ENCODE measurements at regions not wholly inside any gene's neighbourhood (a gene's known extent, or its start where the extent isn't known, plus 50 kb on each side); places are given as distances from the start of the nearest gene placed in this dataset.
A peak's percentile ranks its signal among the peaks of the same experiment; 100 is the strongest.
"Not testable (repeated sequence)": the region's sequence is repeated elsewhere in the genome, so short reads cannot be mapped to it uniquely, and the experiment has no call there.

GRCh38 chr2:15681089-15681885 is 89.6 kb downstream of the DDX1 start:
- DNase-seq = no peak

GRCh38 chr2:15682354-15682753 is 90.7 kb downstream of the DDX1 start:
- no peak for DNase-seq

GRCh38 chr2:15684161-15685039 is 92.7 kb downstream of the DDX1 start:
- DNase-seq = no peak

DNA sequence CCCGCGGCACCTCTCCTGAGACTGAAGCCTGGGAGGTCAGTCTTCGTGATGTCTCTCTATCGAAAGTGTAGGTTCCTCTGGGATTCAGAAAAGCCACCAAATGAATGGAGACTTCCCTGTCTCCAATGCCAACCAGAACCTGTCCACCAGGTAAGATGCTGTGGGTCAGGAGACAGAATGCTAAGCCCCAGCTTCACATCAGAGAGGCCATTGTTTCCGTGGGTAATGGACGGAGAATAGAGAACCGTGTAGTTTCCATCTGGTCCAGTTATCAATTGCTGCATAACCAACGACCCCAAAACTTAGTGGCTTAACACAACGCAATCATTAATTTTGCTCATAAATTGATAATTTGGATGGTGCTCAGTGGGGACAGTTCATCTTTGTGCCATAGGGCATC is 93.5 kb downstream of the DDX1 start:
- no peak for DNase-seq

- no peak for DNase-seq
Observed at GRCh38 chr2:15686643-15687042, 95.0 kb downstream of the DDX1 start.

- no peak for DNase-seq
Observed at GRCh38 chr2:15687243-15687642, 95.6 kb downstream of the DDX1 start.

GRCh38 chr2:15687720-15688119 is 96.1 kb downstream of the DDX1 start:
- no peak for DNase-seq

GRCh38 chr2:15688924-15689568 is 97.4 kb downstream of the DDX1 start:
- no peak for DNase-seq

DNA sequence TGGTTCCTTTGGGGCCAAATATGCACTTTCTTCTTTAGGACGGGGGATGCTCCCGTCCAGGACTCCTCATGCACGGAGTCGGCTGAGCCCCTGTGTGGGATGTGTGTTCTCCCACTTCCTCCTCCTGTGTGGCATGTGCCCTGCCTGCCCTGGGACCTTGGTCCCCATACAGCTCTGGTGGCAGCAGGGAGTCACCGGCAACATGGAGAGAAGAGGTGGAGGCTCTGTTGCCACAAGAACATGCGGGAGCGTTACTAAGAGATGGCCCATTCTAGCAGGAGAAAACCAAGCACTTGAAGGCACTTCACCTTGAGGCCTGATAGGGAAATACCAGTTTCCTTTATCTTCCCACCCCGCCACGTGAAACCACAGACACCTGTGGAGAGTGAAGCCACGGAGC is 98.0 kb downstream of the DDX1 start:
- peak in 1 of 2 experiments; percentile 12 for DNase-seq

- no peak for DNase-seq
Observed at GRCh38 chr2:15691586-15692310, 100.1 kb downstream of the DDX1 start.

DNA sequence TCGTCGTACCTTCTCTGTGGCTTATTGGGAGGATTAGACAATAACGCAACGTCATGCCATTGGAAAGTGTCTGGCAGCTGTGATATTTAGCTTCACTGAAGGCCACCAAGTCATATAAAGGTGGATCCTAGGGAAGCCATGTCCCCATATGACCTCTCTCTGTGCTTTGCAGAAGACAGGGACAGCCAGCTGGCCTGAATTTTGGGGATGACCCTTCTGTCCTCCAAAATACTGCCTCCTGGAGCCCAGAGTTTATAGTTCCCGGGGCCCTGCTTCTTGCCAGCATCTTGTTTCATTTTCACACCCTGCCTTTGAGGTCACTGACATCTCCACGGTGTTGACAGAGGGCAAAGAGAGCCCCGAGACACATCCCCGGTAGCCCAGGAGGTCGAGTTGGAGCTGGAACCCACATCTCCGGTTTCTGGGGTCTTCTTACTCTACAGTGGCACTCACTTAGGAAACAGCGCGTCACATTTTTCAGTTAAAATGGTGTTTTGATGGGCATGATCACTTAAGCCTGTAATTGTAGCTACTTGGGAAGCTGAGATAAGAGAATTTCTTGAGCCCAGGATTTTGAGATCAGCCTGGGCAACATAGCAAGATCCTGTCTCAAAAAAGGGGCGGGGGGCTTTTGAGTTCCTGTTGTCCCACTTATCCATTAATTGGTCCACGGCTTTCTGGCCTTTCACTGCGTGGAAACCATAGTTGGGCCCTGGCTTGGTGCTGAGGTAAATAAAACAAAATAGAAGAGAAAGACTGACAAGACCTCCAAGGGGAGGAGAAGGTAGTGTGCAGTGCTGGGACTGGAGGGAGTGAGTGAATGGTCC is 101.1 kb downstream of the DDX1 start:
- no peak for DNase-seq

DNA sequence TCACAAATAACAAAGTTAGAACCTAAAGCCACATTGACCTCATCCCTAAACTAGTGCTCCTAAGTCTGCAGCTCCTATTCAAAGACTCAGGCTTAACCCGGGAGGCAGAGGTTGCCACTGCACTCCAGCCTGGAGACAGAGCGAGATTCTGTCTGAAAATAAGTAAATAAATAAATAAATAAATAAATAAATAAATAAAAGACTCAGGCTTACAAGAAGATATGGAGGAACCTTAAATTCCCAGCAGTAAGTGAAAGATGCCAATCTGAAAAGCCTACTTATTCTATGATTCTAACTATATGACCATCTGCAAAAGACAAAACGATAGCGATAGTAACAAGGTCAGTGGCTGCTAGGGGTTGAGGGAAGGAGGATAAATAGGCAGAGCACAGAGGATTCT is 101.7 kb downstream of the DDX1 start:
- no peak for DNase-seq

DNA sequence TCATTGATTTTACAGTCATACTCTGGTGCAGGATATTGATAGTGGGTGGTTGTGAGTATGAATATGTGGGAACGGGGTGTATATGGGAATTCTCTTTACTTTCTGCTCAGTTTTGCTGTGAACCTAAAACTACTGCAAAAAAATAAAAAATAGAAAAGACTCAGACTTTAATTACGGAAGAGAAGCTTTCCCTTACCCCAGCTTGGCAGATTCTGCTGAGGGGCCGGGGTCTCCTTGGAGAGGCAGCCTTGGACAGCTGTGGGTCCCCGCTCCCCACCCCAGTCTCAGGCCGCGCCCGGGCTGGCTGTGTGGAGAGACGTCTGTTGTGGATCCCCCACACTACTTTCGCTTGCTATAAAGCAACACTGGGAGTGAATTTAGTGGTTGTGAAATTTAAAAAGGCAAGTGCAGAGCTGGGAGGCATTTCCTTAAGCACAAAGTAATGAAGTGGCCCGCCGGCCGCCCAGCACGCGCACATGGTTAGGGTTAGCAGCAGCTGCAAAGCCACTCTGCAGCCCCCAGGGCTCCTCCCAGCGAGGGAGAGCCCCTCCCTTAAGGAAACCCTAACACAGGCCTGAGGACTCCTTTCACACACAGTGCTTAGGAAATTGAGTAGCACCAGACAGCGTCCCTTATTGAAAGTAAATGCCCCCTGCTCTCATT is 102.4 kb downstream of the DDX1 start:
- peak in 1 of 2 experiments; percentile 14 for DNase-seq

DNA sequence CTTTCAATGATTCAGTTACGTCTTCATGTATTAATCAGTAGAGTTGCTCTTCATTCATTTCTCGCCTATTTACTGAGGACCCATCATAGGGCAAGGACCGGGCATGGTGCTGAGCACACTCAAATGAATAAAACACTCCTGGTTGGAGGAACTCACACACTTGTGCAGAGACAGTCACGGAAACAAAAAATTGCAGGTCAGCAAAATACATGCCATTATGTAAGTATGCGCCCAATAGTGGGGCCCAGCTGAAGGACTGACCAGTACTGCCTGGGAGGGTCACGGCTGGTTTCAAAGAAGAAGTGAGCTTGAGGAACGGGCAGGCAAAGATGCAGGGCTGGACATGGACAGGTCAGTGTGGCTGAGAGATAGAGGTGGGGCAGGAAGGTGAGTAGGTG is 102.9 kb downstream of the DDX1 start:
- no peak for DNase-seq

GRCh38 chr2:15695582-15696330 is 104.1 kb downstream of the DDX1 start:
- DNase-seq = no peak

- not testable (repeated sequence) for DNase-seq
Observed at GRCh38 chr2:15696606-15697170, 105.0 kb downstream of the DDX1 start.

DNA sequence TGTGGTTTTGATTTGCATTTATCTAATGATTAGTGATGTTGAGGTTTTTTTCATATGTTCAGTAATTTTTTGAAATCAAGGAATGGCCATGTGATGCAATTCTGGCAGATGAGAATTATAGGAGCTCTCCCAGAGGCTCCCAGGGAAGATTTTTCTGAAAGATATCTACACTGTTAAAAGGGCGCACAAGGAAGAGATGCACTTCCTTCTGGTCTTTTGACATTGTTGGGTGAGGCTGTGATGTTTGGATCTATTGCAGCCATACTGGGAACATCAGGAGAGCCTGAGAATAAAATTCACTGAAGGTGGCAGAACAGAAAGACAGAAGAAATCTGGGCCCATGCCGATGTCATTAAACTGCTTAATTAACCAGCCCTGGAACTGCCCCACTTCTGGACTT is 108.5 kb downstream of the DDX1 start:
- DNase-seq = no peak

- no peak for DNase-seq
Observed at GRCh38 chr2:15700599-15701340, 109.1 kb downstream of the DDX1 start.

GRCh38 chr2:15701341-15701907 is 109.8 kb downstream of the DDX1 start:
- no peak for DNase-seq

Measured in NCI-H187 (cell line).